ENCODE measurements at regions not wholly inside any gene's neighbourhood (a gene's known extent, or its start where the extent isn't known, plus 50 kb on each side); places are given as distances from the start of the nearest gene placed in this dataset.
"Not testable (repeated sequence)": the region's sequence is repeated elsewhere in the genome, so short reads cannot be mapped to it uniquely, and the experiment has no call there.

- DNase-seq: not testable (repeated sequence)
Observed at GRCh38 chr2:111511062-111511461, 372.9 kb downstream of the ANAPC1 start.

- DNase-seq: not testable (repeated sequence)
Observed at GRCh38 chr2:111512378-111512777, 371.6 kb downstream of the ANAPC1 start.

GRCh38 chr2:111514138-111514537 is 369.9 kb downstream of the ANAPC1 start:
- not testable (repeated sequence) for DNase-seq

GRCh38 chr2:111517050-111517720 is 366.8 kb downstream of the ANAPC1 start:
- DNase-seq: not testable (repeated sequence)

GRCh38 chr2:111517721-111518053 is 366.3 kb downstream of the ANAPC1 start:
- not testable (repeated sequence) for DNase-seq

- no peak for DNase-seq
Observed at GRCh38 chr2:111519071-111519470, 364.9 kb downstream of the ANAPC1 start.

- no peak for DNase-seq
Observed at GRCh38 chr2:111522231-111522768, 361.7 kb downstream of the ANAPC1 start.

- no peak for DNase-seq
Observed at GRCh38 chr2:111523009-111523408, 361.0 kb downstream of the ANAPC1 start.

- DNase-seq: not testable (repeated sequence)
Observed at GRCh38 chr2:111525026-111525425, 359.0 kb downstream of the ANAPC1 start.

- not testable (repeated sequence) for DNase-seq
Observed at GRCh38 chr2:111526041-111526639, 357.9 kb downstream of the ANAPC1 start.

GRCh38 chr2:111527707-111528400 is 356.1 kb downstream of the ANAPC1 start:
- DNase-seq: not testable (repeated sequence)

- not testable (repeated sequence) for DNase-seq
Observed at GRCh38 chr2:111529022-111529421, 355.0 kb downstream of the ANAPC1 start.

GRCh38 chr2:111530239-111530965 is 353.6 kb downstream of the ANAPC1 start:
- DNase-seq: not testable (repeated sequence)

GRCh38 chr2:111532682-111533556 is 351.1 kb downstream of the ANAPC1 start:
- not testable (repeated sequence) for DNase-seq

- not testable (repeated sequence) for DNase-seq
Observed at GRCh38 chr2:111533557-111534247, 350.3 kb downstream of the ANAPC1 start.

GRCh38 chr2:111534910-111535352 is 349.1 kb downstream of the ANAPC1 start:
- no peak for DNase-seq

- DNase-seq: no peak
Observed at GRCh38 chr2:111535404-111535803, 348.6 kb downstream of the ANAPC1 start.

GRCh38 chr2:111537078-111537655 is 346.8 kb downstream of the ANAPC1 start:
- no peak for DNase-seq

GRCh38 chr2:111539991-111540390 is 344.0 kb downstream of the ANAPC1 start:
- DNase-seq: not testable (repeated sequence)

GRCh38 chr2:111542120-111542774 is 341.7 kb downstream of the ANAPC1 start:
- not testable (repeated sequence) for DNase-seq

All from retina (tissue), 1 donor.